H9 (cell line): ENCODE measurements at regions not wholly inside any gene's neighbourhood (a gene's known extent, or its start where the extent isn't known, plus 50 kb on each side); places are given as distances from the start of the nearest gene placed in this dataset.

ENCODE experiments used
- DNase-seq: peaks from one replicate; pipeline ENCODE4 v3.0.0-alpha.2; 2017
- H2AFZ ChIP-seq: one replicate; pipeline ENCODE4 v1.6.1; 2013; ENCODE audit warnings: mild to moderate bottlenecking, low read length, control low read depth, moderate library complexity
- H2AK5ac ChIP-seq: 2 replicates; pipeline ENCODE4 v1.6.1; 2013; ENCODE audit warnings: low read length, control low read depth, mixed read lengths; ENCODE audit not compliant: insufficient read length
- H2BK120ac ChIP-seq: one replicate; pipeline ENCODE4 v1.6.1; 2013; ENCODE audit warnings: low read depth, mild to moderate bottlenecking, low read length, control low read depth, inconsistent platforms; ENCODE audit not compliant: poor library complexity, severe bottlenecking
- H2BK12ac ChIP-seq: 2 replicates; pipeline ENCODE4 v1.6.1; 2013; ENCODE audit warnings: low read length, control low read depth, mixed read lengths, low read depth; ENCODE audit not compliant: insufficient read length
- H2BK15ac ChIP-seq: 2 replicates; pipeline ENCODE4 v1.6.1; 2013; ENCODE audit warnings: low read depth, low read length, control low read depth
- H2BK20ac ChIP-seq: one replicate; pipeline ENCODE4 v1.6.1; 2013; ENCODE audit warnings: low read depth, mild to moderate bottlenecking, low read length, control low read depth, inconsistent platforms; ENCODE audit not compliant: poor library complexity, severe bottlenecking
- H2BK5ac ChIP-seq: 2 replicates; pipeline ENCODE4 v1.6.1; 2013; ENCODE audit warnings: low read length, control low read depth, mixed read lengths; ENCODE audit not compliant: insufficient read length
- H3K14ac ChIP-seq: 2 replicates; pipeline ENCODE4 v1.6.1; 2013; ENCODE audit warnings: low read length, control low read depth; ENCODE audit not compliant: insufficient read depth
- H3K18ac ChIP-seq: 2 replicates; pipeline ENCODE4 v1.6.1; 2013; ENCODE audit warnings: low read depth, mild to moderate bottlenecking, mixed read lengths, low read length, control low read depth; ENCODE audit not compliant: insufficient read length
- H3K23ac ChIP-seq: 2 replicates; pipeline ENCODE4 v1.6.1; 2013; ENCODE audit warnings: low read length, control low read depth, mixed read lengths, low read depth; ENCODE audit not compliant: insufficient read length
- H3K23me2 ChIP-seq: 2 replicates; pipeline ENCODE4 v1.6.1; 2013; ENCODE audit warnings: low read depth, mild to moderate bottlenecking, mixed read lengths, low read length, control low read depth; ENCODE audit not compliant: insufficient read length, poor library complexity, severe bottlenecking
- H3K27ac ChIP-seq: 2 replicates; pipeline ENCODE4 v1.5.1; 2013; ENCODE audit warnings: low read length, control low read depth, mixed read lengths, low read depth; ENCODE audit not compliant: insufficient read length
- H3K27me3 ChIP-seq: 2 replicates; pipeline ENCODE4 v1.6.1; 2013; ENCODE audit warnings: low read length, control low read depth, inconsistent platforms; ENCODE audit not compliant: insufficient read depth
- H3K4ac ChIP-seq: 2 replicates; pipeline ENCODE4 v1.6.1; 2013; ENCODE audit warnings: low read depth, mild to moderate bottlenecking, control low read depth, inconsistent platforms, low read length, moderate library complexity
- H3K4me1 ChIP-seq: 2 replicates; pipeline ENCODE4 v1.6.1; 2013; ENCODE audit warnings: low read length, control low read depth, inconsistent platforms; ENCODE audit not compliant: insufficient read depth
- H3K4me2 ChIP-seq: 2 replicates; pipeline ENCODE4 v1.6.1; 2013; ENCODE audit warnings: low read length, control low read depth, mixed read lengths; ENCODE audit not compliant: insufficient read length, insufficient read depth
- H3K56ac ChIP-seq: 2 replicates; pipeline ENCODE4 v1.6.1; 2013; ENCODE audit warnings: low read depth, mild to moderate bottlenecking, mixed read lengths, low read length, control low read depth; ENCODE audit not compliant: insufficient read length
- H3K79me1 ChIP-seq: 2 replicates; pipeline ENCODE4 v1.6.1; 2013; ENCODE audit warnings: low read depth, mild to moderate bottlenecking, moderate library complexity, low read length, control low read depth, inconsistent platforms; ENCODE audit not compliant: insufficient read depth, poor library complexity, severe bottlenecking
- H3K79me2 ChIP-seq: 2 replicates; pipeline ENCODE4 v1.6.1; 2013; ENCODE audit warnings: low read length, control low read depth, inconsistent platforms; ENCODE audit not compliant: insufficient read depth
- H3K9ac ChIP-seq: 2 replicates; pipeline ENCODE4 v1.6.1; 2013; ENCODE audit warnings: low read length, control low read depth, mixed read lengths; ENCODE audit not compliant: insufficient read length; ENCODE audit errors: extremely low read depth
- H3K9me3 ChIP-seq: one replicate; pipeline ENCODE4 v1.6.1; 2013; ENCODE audit warnings: low read depth, low read length, inconsistent platforms; ENCODE audit not compliant: control insufficient read depth
- H3T11ph ChIP-seq: one replicate; pipeline ENCODE4 v1.6.1; 2013; ENCODE audit warnings: mild to moderate bottlenecking, low read length, control low read depth, inconsistent platforms
- H4K20me1 ChIP-seq: one replicate; pipeline ENCODE4 v1.6.1; 2013; ENCODE audit not compliant: control insufficient read depth, insufficient read length, insufficient read depth
- H4K5ac ChIP-seq: 2 replicates; pipeline ENCODE4 v1.6.1; 2013; ENCODE audit warnings: low read depth, mild to moderate bottlenecking, mixed read lengths, low read length, control low read depth; ENCODE audit not compliant: insufficient read length
- H4K8ac ChIP-seq: replicated peaks from 2 replicates; pipeline ENCODE4 v1.6.1; 2013; ENCODE audit warnings: low read length, control low read depth, mixed read lengths, low read depth; ENCODE audit not compliant: insufficient read length
- H4K91ac ChIP-seq: 2 replicates; pipeline ENCODE4 v1.6.1; 2013; ENCODE audit warnings: low read depth, mild to moderate bottlenecking, moderate library complexity, mixed read lengths, low read length, control low read depth; ENCODE audit not compliant: insufficient read length
- H3K27ac Mint-ChIP-seq, 3 experiments: 2 replicates in 2 of 3; 3 replicates in 1 of 3; pipeline ENCODE4 v1.8.0; 2020 to 2021; ENCODE audit warnings: mixed read lengths in 3 of 3, mild to moderate bottlenecking in 1 of 3, moderate library complexity in 1 of 3
- H3K27me3 Mint-ChIP-seq: 2 replicates; pipeline ENCODE4 v1.8.0; 2021; ENCODE audit warnings: low read depth, mild to moderate bottlenecking, moderate library complexity, mixed read lengths
- H3K36me3 Mint-ChIP-seq, 3 experiments: 2 replicates in 2 of 3; 3 replicates in 1 of 3; pipeline ENCODE4 v1.8.0; 2020 to 2021; ENCODE audit warnings: low read depth in 3 of 3, mixed read lengths in 3 of 3; ENCODE audit not compliant: insufficient read depth in 1 of 3
- H3K4me1 Mint-ChIP-seq, 2 experiments: 2 replicates each; pipeline ENCODE4 v1.8.0; 2020; ENCODE audit warnings: mixed read lengths in 2 of 2
- H3K4me3 Mint-ChIP-seq, 2 experiments: 2 replicates in 1 of 2; 3 replicates in 1 of 2; pipeline ENCODE4 v1.8.0; 2020 to 2021; ENCODE audit warnings: mild to moderate bottlenecking in 2 of 2, mixed read lengths in 2 of 2, moderate library complexity in 1 of 2
- H3K9me3 Mint-ChIP-seq, 2 experiments: 2 replicates in 1 of 2; 3 replicates in 1 of 2; pipeline ENCODE4 v1.8.0; 2020; ENCODE audit warnings: mild to moderate bottlenecking in 2 of 2, mixed read lengths in 2 of 2, moderate library complexity in 1 of 2
- CTCF ChIP-seq: fragments of 200-600 bp; sonication (generic); conservative IDR thresholded peaks from 3 replicates; pipeline ENCODE4 v1.8.0; 2021; ENCODE audit warnings: antibody characterized with exemption, mild to moderate bottlenecking
- WGBS: extraction: QIAGEN DNeasy Blood & Tissue Kit; methylation state at CpG from one replicate; pipeline ENCODE4 v1.1.7; 2013; ENCODE audit warnings: missing lambda C conversion rate, low lambda C conversion rate, mixed read lengths; ENCODE audit not compliant: insufficient read length; ENCODE audit errors: extremely low coverage; 5-methylcytosine and 5-hydroxymethylcytosine counted together

- Mint-ChIP-seq H3K4me1 (peaks cover 0 to 1% of the 10 kb centered on the region in 2 experiments; a peak in 3 of 4 replicates), H3K27me3 (no peaks in the 10 kb centered on the region; the same call in 1 of the 2 replicates), H3K4me3 (no peak overlapping the region), H3K36me3 (peaks cover 0 to 4% (median 1%) of the 10 kb centered on the region in 3 experiments; a peak in 3 of 7 replicates), H3K9me3 (peaks cover 5 to 12% of the 10 kb centered on the region in 2 experiments; a peak in 3 of 5 replicates), H3K27ac (no peak overlapping the region)
- Histone ChIP-seq H3K23ac (no peak overlapping the region), H3K14ac (no peak overlapping the region), H3K79me2 (no peaks in the 10 kb centered on the region), H2BK120ac (no peak overlapping the region), H3K18ac (no peak overlapping the region), H3K27ac (no peak overlapping the region), H4K20me1 (no peaks in the 10 kb centered on the region), H2AFZ (no peak overlapping the region), H4K5ac (no peak overlapping the region), H3K27me3 (no peaks in the 10 kb centered on the region), H3K9ac (no peak overlapping the region), H2AK5ac (no peak overlapping the region), H3K9me3 (no peaks in the 10 kb centered on the region), H3K79me1 (no peaks in the 10 kb centered on the region), H3K23me2 (no peaks in the 10 kb centered on the region), H3K4me2 (no peak overlapping the region), H3K4me1 (no peaks in the 10 kb centered on the region), H3K4ac (no peak overlapping the region), H2BK20ac (no peak overlapping the region), H4K8ac (no peak overlapping the region), H2BK5ac (no peak overlapping the region), H3K56ac (no peak overlapping the region), H2BK12ac (no peak overlapping the region), H2BK15ac (no peak overlapping the region), H4K91ac (no peak overlapping the region), H3T11ph (no peak overlapping the region)
- DNase-seq: no peak
- WGBS: no CpG with 5 or more reads among the region's 1 CpG
- TF ChIP-seq CTCF: no peak
These were observed 207.1 kb upstream of the SLC14A2 start for GRCh38 chr18:45408218-45408617.
